Smooth muscle cell (in vitro differentiated cells): ENCODE measurements at regions not wholly inside any gene's neighbourhood (a gene's known extent, or its start where the extent isn't known, plus 50 kb on each side); places are given as distances from the start of the nearest gene placed in this dataset.
"Not testable (repeated sequence)": the region's sequence is repeated elsewhere in the genome, so short reads cannot be mapped to it uniquely, and the experiment has no call there.

Source experiments
- DNase-seq: peaks from one replicate; lab custom pipeline; 2025; ENCODE audit not compliant: unreplicated experiment; lab: John Stamatoyannopoulos, UW
- H2AFZ ChIP-seq: fragments of 200-600 bp; sonication (generic); 2 replicates; pipeline ENCODE4 v1.6.0; 2016; ENCODE audit warnings: antibody characterized with exemption, low read depth, mild to moderate bottlenecking
- H3F3A ChIP-seq: fragments of 200-600 bp; sonication (generic); 2 replicates; pipeline ENCODE4 v1.6.0; 2017; ENCODE audit warnings: antibody characterized with exemption, low read depth
- H3K27ac ChIP-seq: fragments of 200-600 bp; sonication (generic); 2 replicates; pipeline ENCODE4 v1.5.1; 2016; ENCODE audit warnings: low read depth, mild to moderate bottlenecking
- H3K27me3 ChIP-seq: fragments of 200-600 bp; sonication (generic); 2 replicates; pipeline ENCODE4 v1.6.1; 2016; ENCODE audit warnings: low read depth, mild to moderate bottlenecking
- H3K36me3 ChIP-seq: fragments of 200-600 bp; sonication (generic); 2 replicates; pipeline ENCODE4 v1.5.1; 2016; ENCODE audit warnings: low read depth
- H3K4me1 ChIP-seq: fragments of 200-600 bp; sonication (generic); 2 replicates; pipeline ENCODE4 v1.5.1; 2016; ENCODE audit warnings: low read depth
- H3K4me2 ChIP-seq: fragments of 200-600 bp; sonication (generic); 2 replicates; pipeline ENCODE4 v1.6.0; 2016; ENCODE audit warnings: mild to moderate bottlenecking
- H3K4me3 ChIP-seq: fragments of 200-600 bp; sonication (generic); 2 replicates; pipeline ENCODE4 v1.5.1; 2016; ENCODE audit warnings: mild to moderate bottlenecking
- H3K79me2 ChIP-seq: fragments of 200-600 bp; sonication (generic); 2 replicates; pipeline ENCODE4 v1.6.0; 2016; ENCODE audit warnings: low read depth, mild to moderate bottlenecking
- H3K9ac ChIP-seq: fragments of 200-600 bp; sonication (generic); 2 replicates; pipeline ENCODE4 v1.6.0; 2016; ENCODE audit warnings: low read depth
- H3K9me3 ChIP-seq: fragments of 200-600 bp; sonication (generic); replicated peaks from 2 replicates; pipeline ENCODE4 v1.5.1; 2016; ENCODE audit warnings: low read depth
- H4K20me1 ChIP-seq: fragments of 200-600 bp; sonication (generic); 2 replicates; pipeline ENCODE4 v1.6.0; 2016; ENCODE audit warnings: low read depth
- CTCF ChIP-seq: fragments of 200-600 bp; sonication (generic); IDR thresholded peaks from 2 replicates; pipeline ENCODE4 v1.5.1; 2017; ENCODE audit warnings: borderline replicate concordance, mild to moderate bottlenecking, antibody characterized with exemption; ENCODE audit not compliant: insufficient read depth, poor library complexity, severe bottlenecking
- WGBS: methylation state at CpG from one replicate; pipeline ENCODE4 v1.1.7; 2016; ENCODE audit warnings: low lambda C conversion rate; 5-methylcytosine and 5-hydroxymethylcytosine counted together

GRCh38 chr9:97153967-97154366, 115.0 kb upstream of the CTSV start:
- no peaks in the 10 kb centered on the region for H3K79me2 ChIP-seq
- H3F3A ChIP-seq, result no peaks in the 10 kb centered on the region
- H3K4me2 ChIP-seq, result no peak overlapping the region
- DNase-seq, result no peak
- no peaks in the 10 kb centered on the region for H3K36me3 ChIP-seq
- no peak overlapping the region for H3K4me3 ChIP-seq
- no peak overlapping the region for H3K27ac ChIP-seq
- no peak overlapping the region for H2AFZ ChIP-seq
- no peak overlapping the region for H3K9ac ChIP-seq
- no peak for TF ChIP-seq CTCF
- no peaks in the 10 kb centered on the region for H3K4me1 ChIP-seq
- H3K27me3 ChIP-seq, result no peaks in the 10 kb centered on the region
- no peaks in the 10 kb centered on the region for H3K9me3 ChIP-seq
- WGBS, result 94% methylated on average over 6 of the region's 6 CpGs
- no peaks in the 10 kb centered on the region for H4K20me1 ChIP-seq

- H3K79me2 ChIP-seq, H3K9me3 ChIP-seq, H3K27ac ChIP-seq, H3K4me2 ChIP-seq, H3K27me3 ChIP-seq, H3K9ac ChIP-seq, H3K36me3 ChIP-seq, H4K20me1 ChIP-seq, H3K4me1 ChIP-seq, DNase-seq, H2AFZ ChIP-seq, H3K4me3 ChIP-seq, H3F3A ChIP-seq: not testable (repeated sequence)
- WGBS, result 88% methylated on average over 5 of the region's 5 CpGs
Observed at GRCh38 chr9:97153160-97153559, 114.2 kb upstream of the CTSV start.

GRCh38 chr9:97150471-97150870, 111.5 kb upstream of the CTSV start:
- not testable (repeated sequence) for H3K4me1 ChIP-seq, H2AFZ ChIP-seq, H3F3A ChIP-seq, H3K9ac ChIP-seq, H3K4me2 ChIP-seq, H4K20me1 ChIP-seq, DNase-seq, H3K27me3 ChIP-seq, H3K4me3 ChIP-seq, H3K9me3 ChIP-seq, H3K36me3 ChIP-seq, H3K79me2 ChIP-seq, H3K27ac ChIP-seq
- WGBS, result 93% methylated on average over 2 of the region's 2 CpGs

- not testable (repeated sequence) for H3K79me2 ChIP-seq, H3K4me1 ChIP-seq, DNase-seq, H3K9me3 ChIP-seq, H3K36me3 ChIP-seq, H3F3A ChIP-seq, H2AFZ ChIP-seq, H3K4me2 ChIP-seq, H3K27me3 ChIP-seq, H3K4me3 ChIP-seq, H3K27ac ChIP-seq, H4K20me1 ChIP-seq, H3K9ac ChIP-seq
- 59% methylated on average over 3 of the region's 3 CpGs for WGBS
Observed at GRCh38 chr9:97148428-97148827, 109.5 kb upstream of the CTSV start.

- H2AFZ ChIP-seq, H3K4me3 ChIP-seq, H3K4me1 ChIP-seq, H3F3A ChIP-seq, H4K20me1 ChIP-seq, H3K9ac ChIP-seq, H3K79me2 ChIP-seq, H3K36me3 ChIP-seq, H3K9me3 ChIP-seq, DNase-seq, H3K27me3 ChIP-seq, H3K4me2 ChIP-seq, H3K27ac ChIP-seq: not testable (repeated sequence)
Observed at GRCh38 chr9:97145680-97146079, 106.7 kb upstream of the CTSV start.

- Histone ChIP-seq H3F3A (no peaks in the 10 kb centered on the region), H3K27me3 (no peaks in the 10 kb centered on the region), H3K4me1 (no peaks in the 10 kb centered on the region), H3K27ac (no peak overlapping the region), H2AFZ (no peak overlapping the region), H3K9ac (no peak overlapping the region), H3K4me2 (no peak overlapping the region), H3K9me3 (no peaks in the 10 kb centered on the region), H3K79me2 (no peaks in the 10 kb centered on the region), H3K4me3 (no peak overlapping the region), H3K36me3 (no peaks in the 10 kb centered on the region), H4K20me1 (no peaks in the 10 kb centered on the region)
- TF ChIP-seq CTCF, result no peak
- 50% methylated on average over 2 of the region's 2 CpGs for WGBS
- no peak for DNase-seq
Observed at GRCh38 chr9:97140566-97140965, 101.6 kb upstream of the CTSV start.
